ENCODE measurements at regions not wholly inside any gene's neighbourhood (a gene's known extent, or its start where the extent isn't known, plus 50 kb on each side); places are given as distances from the start of the nearest gene placed in this dataset.

GRCh38 chr1:14372526-14372925, 226.0 kb upstream of the KAZN start:
- TF ChIP-seq USF1 (IDR thresholded peaks at IDR 0.05) (no peak), TAF1 (IDR thresholded peaks at IDR 0.05; ENCODE audit: low read depth) (no peak), YY1 (IDR thresholded peaks at IDR 0.05; ENCODE audit: low read depth) (no peak), TEAD4 (IDR thresholded peaks at IDR 0.05) (no peak), EGR1 (IDR thresholded peaks at IDR 0.05) (no peak), REST (IDR thresholded peaks at IDR 0.05; ENCODE audit: low read depth) (no peak), CEBPB (IDR thresholded peaks at IDR 0.05) (no peak), TCF12 (IDR thresholded peaks at IDR 0.05; ENCODE audit: low read depth) (no peak), CREB1 (IDR thresholded peaks at IDR 0.05; ENCODE audit: low read depth) (no peak), MAX (IDR thresholded peaks at IDR 0.05) (no peak), RAD21 (IDR thresholded peaks at IDR 0.05; ENCODE audit: low read depth) (no peak), FOXM1 (IDR thresholded peaks at IDR 0.05; ENCODE audit: borderline replicate concordance, low read depth) (no peak), EP300 (IDR thresholded peaks at IDR 0.05; ENCODE audit: borderline replicate concordance) (no peak), NFIC (IDR thresholded peaks at IDR 0.05) (no peak), ZBTB7A (IDR thresholded peaks at IDR 0.05; ENCODE audit: low read depth) (no peak)

- TF ChIP-seq TAF1 (IDR thresholded peaks at IDR 0.05; ENCODE audit: low read depth) (no peak), FOXM1 (IDR thresholded peaks at IDR 0.05; ENCODE audit: borderline replicate concordance, low read depth) (no peak), EGR1 (IDR thresholded peaks at IDR 0.05) (no peak), YY1 (IDR thresholded peaks at IDR 0.05; ENCODE audit: low read depth) (no peak), RAD21 (IDR thresholded peaks at IDR 0.05; ENCODE audit: low read depth) (no peak), CREB1 (IDR thresholded peaks at IDR 0.05; ENCODE audit: low read depth) (no peak), MAX (IDR thresholded peaks at IDR 0.05) (no peak), NFIC (IDR thresholded peaks at IDR 0.05) (no peak), CEBPB (IDR thresholded peaks at IDR 0.05) (no peak), EP300 (IDR thresholded peaks at IDR 0.05; ENCODE audit: borderline replicate concordance) (no peak), REST (IDR thresholded peaks at IDR 0.05; ENCODE audit: low read depth) (no peak), TCF12 (IDR thresholded peaks at IDR 0.05; ENCODE audit: low read depth) (no peak), TEAD4 (IDR thresholded peaks at IDR 0.05) (no peak)
Measured at GRCh38 chr1:14373081-14373758, 225.3 kb upstream of the KAZN start.

GRCh38 chr1:14375226-14375625, 223.3 kb upstream of the KAZN start:
- TF ChIP-seq NFIC (IDR thresholded peaks at IDR 0.05) (no peak), REST (IDR thresholded peaks at IDR 0.05; ENCODE audit: low read depth) (no peak), CREB1 (IDR thresholded peaks at IDR 0.05; ENCODE audit: low read depth) (no peak), USF1 (IDR thresholded peaks at IDR 0.05) (no peak), YY1 (IDR thresholded peaks at IDR 0.05; ENCODE audit: low read depth) (no peak), RAD21 (IDR thresholded peaks at IDR 0.05; ENCODE audit: low read depth) (no peak), TCF12 (IDR thresholded peaks at IDR 0.05; ENCODE audit: low read depth) (no peak), TAF1 (IDR thresholded peaks at IDR 0.05; ENCODE audit: low read depth) (no peak)

GRCh38 chr1:14377386-14377785, 221.1 kb upstream of the KAZN start:
- TF ChIP-seq NFIC (IDR thresholded peaks at IDR 0.05) = no peak
- TF ChIP-seq MAX (IDR thresholded peaks at IDR 0.05) = no peak
- TF ChIP-seq TEAD4 (IDR thresholded peaks at IDR 0.05) = no peak
- no peak for TF ChIP-seq EGR1 (IDR thresholded peaks at IDR 0.05)
- TF ChIP-seq YY1 (IDR thresholded peaks at IDR 0.05; ENCODE audit: low read depth) = no peak
- no peak for TF ChIP-seq EP300 (IDR thresholded peaks at IDR 0.05; ENCODE audit: borderline replicate concordance)
- no peak for TF ChIP-seq CREB1 (IDR thresholded peaks at IDR 0.05; ENCODE audit: low read depth)
- TF ChIP-seq TAF1 (IDR thresholded peaks at IDR 0.05; ENCODE audit: low read depth) = no peak
- TF ChIP-seq ZBTB7A (IDR thresholded peaks at IDR 0.05; ENCODE audit: low read depth) = no peak
- no peak for TF ChIP-seq USF1 (IDR thresholded peaks at IDR 0.05)
- TF ChIP-seq FOXM1 (IDR thresholded peaks at IDR 0.05; ENCODE audit: borderline replicate concordance, low read depth) = no peak
- TF ChIP-seq TCF12 (IDR thresholded peaks at IDR 0.05; ENCODE audit: low read depth) = no peak
- no peak for TF ChIP-seq RAD21 (IDR thresholded peaks at IDR 0.05; ENCODE audit: low read depth)
